ENCODE measurements at regions not wholly inside any gene's neighbourhood (a gene's known extent, or its start where the extent isn't known, plus 50 kb on each side); places are given as distances from the start of the nearest gene placed in this dataset.
A peak's percentile ranks its signal among the peaks of the same experiment; 100 is the strongest.

GRCh38 chr1:114314098-114314497 is 160.4 kb upstream of the SYT6 start:
- DNase-seq: peak; percentile 71

GRCh38 chr1:114310695-114311271 is 157.1 kb upstream of the SYT6 start:
- peak; percentile 98 for DNase-seq

DNA sequence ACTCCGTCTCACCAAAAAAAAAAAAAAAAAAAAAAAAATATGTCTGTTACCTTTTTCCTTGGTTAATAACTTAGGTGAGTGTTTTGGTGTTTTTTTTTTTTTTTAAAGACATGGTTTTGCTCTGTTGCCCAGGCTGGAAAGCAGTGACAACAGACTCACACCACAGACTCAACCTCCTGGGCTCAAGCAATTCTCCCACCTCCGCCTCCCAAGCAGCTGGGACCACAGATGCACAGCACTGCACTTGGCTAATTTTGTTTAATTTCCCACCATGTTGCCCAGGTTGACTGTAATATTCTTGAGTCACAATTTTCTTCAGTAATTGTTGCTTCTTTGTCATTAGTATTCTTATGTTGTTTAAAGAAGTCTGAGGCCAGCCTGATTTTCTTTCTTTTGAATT is 149.2 kb upstream of the SYT6 start:
- no peak for DNase-seq

- no peak for DNase-seq
Observed at GRCh38 chr1:114299331-114299975, 145.8 kb upstream of the SYT6 start.

GRCh38 chr1:114298008-114298407 is 144.3 kb upstream of the SYT6 start:
- DNase-seq: no peak

GRCh38 chr1:114296413-114296812 is 142.7 kb upstream of the SYT6 start:
- no peak for DNase-seq

DNA sequence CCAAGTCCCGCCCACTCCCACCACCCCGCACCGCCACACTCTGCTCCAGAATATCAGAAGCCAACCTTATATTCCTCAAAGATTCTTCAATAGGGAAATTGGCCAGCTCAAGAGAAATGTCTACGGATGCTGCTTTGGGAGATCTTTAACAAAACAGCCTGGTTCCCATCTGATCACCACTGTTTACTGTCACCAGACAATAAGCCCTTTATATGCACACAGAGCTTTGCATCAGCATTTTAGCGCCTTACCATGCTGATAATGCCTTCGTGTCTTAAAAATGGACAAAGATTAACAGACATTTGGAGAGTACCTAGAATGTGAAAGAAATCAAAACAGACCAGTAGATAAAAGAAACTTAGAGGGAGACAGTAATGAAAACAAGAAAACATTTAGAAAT is 141.7 kb upstream of the SYT6 start:
- no peak for DNase-seq

GRCh38 chr1:114292835-114293234 is 139.2 kb upstream of the SYT6 start:
- no peak for DNase-seq

DNA sequence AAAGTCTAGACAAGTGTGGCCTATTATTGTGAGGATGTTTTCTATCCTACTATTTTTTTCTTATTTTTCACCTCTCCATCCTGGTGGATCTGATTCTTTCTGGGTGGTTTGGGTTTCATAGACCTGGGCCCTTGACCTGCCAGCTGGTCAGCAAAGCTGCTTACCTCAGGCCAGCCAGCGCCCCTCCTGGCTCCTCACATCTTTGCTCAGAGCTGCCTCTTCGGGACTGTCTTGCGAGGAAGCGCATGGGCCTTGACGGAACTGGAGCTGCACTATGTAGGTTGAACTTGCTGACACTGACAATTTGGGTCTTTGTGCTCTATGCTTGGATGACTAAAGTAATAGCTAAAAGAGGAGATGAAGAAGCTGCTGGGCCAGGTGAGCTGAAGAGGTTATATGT is 138.5 kb upstream of the SYT6 start:
- no peak for DNase-seq

- no peak for DNase-seq
Observed at GRCh38 chr1:114290776-114291175, 137.1 kb upstream of the SYT6 start.

- no peak for DNase-seq
Observed at GRCh38 chr1:114290341-114290740, 136.7 kb upstream of the SYT6 start.

DNA sequence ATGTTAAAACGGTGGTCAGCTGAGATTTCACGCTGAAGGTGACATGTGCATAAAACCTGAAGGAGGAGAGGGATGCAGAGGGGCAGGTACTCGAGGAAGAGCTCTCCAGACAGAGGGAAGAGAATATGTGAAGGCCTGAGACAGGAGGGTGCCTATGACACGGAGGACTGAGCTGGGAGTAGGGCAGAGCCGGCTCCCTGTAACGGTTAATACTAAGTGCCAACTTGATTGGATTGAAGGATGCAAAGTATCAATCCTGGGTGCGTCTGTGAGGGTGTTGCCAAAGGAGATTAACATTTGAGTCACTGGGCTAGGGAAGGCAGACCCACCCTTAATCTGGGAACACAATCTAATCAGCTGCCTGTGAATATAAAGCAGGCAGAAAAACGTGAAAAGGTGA is 136.2 kb upstream of the SYT6 start:
- DNase-seq: no peak

GRCh38 chr1:114289306-114289705 is 135.6 kb upstream of the SYT6 start:
- no peak for DNase-seq

DNA sequence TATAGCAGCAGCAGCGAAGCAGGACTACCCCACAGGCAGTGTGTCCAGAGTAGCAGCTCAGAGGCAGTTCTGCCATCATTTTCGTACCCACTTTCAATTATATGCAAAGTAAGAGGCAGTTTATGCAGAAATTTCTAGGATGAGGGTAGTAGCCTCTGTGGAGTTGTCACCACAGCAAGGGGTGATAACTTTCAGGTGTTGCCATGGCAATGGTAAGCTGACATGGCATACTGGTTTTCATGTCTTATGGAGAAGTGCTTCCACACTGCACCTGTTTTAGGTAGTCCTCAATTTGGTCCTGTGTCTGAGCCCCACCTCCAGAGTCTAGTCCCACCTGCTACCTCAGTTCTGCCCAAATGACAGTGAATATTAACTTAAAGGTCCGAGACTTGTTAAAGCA is 133.3 kb upstream of the SYT6 start:
- DNase-seq: no peak

DNA sequence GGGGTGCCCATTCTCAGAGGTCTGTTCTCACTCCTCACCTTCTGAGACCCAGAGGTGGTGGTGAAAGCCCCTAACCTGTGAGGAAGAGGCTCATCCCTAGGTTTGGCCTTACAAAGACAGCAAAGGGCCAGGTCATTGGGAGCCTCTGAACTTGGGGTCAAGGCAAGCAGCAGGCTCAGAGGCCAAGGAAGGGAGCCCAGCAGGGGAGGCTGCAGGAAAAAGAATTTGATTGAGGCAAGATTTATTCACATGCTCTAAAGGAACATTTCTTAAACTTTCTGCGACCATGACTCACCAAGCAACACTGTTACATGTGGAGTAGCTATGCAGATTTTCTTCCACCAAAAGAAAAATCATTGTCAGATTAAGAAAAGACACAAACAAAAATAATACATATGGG is 132.5 kb upstream of the SYT6 start:
- peak; percentile 70 for DNase-seq

DNA sequence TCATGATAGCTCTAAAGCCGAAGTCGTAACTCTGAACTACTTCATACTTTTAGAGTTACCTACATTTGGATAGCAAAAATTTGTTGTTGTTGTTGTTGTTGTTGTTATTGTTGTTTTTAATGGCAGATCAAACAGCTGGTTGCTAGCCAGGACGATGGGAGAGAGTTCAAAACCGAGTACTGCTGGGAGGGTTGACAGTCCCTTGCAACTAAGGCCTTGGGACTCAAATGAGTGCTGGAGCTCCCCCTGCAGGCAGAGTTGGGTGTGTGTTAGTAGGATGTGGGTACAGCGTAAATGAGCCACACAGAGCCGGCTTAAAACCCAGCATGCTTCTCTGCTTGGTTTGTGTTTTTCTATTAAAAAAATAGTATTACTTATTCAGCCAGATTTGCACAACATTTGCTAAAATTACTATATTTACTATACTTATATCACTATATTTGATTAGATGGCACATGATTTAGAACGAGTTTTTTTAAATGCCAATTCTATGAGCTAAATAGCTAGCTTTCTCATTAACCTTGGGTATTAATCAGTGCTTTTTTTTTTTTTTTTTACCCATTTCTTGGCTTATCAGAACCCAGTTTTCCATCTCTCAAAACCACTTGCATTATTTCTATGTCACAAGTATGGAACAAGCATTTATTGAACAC is 129.2 kb upstream of the SYT6 start:
- peak; percentile 91 for DNase-seq

DNA sequence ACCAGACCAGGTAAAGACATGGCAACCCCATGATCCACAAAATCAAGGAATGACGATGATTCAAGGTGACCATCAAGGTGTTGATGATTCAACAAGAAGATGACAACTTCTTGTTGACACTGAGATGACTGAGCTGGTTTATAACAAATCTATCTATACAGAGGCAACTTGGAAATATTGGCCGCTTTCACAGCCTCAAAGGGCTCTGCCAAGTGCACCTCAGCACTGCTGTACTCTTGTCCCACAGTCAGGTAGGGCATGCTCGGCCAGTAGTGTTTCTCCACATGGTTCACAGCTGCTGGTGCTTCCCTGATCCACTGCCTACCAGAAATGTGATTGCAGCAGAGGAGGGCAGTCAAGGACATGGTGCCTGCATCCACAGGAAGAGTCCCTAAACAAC is 125.2 kb upstream of the SYT6 start:
- no peak for DNase-seq

- DNase-seq: no peak
Observed at GRCh38 chr1:114278430-114278829, 124.8 kb upstream of the SYT6 start.

DNA sequence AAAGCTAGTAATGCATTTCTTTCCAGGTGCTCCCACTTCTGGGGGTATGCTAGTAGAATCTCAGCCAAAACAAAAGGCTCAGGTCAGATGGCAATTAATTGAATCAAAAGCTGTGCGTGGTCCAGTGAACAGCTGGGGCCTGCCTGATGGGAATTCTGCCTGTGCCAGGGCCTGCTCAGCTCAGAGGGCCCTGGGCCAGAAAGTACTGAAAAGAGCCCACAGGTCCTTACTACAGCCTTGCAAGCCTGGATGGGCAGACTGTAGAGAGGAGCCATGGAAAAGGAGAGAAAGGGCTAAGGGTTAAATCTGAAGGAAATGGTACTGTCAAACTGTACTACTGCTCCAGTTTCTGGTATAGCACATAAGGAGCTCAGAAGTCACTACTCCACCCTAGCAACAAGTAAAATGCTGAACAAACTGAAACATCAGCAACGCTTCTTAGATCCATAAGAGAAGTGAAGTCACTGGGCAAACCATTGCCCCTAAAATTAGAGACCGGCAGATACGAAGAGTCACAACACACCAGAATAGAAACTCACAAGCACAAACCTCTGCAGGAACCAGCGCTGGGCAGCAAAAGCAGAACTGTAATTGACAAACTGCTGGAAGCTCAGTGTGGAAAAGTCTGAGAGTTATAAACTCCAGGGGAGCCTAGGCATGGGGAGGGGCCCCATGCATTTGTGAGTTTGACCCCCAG is 121.1 kb upstream of the SYT6 start:
- no peak for DNase-seq

DNA sequence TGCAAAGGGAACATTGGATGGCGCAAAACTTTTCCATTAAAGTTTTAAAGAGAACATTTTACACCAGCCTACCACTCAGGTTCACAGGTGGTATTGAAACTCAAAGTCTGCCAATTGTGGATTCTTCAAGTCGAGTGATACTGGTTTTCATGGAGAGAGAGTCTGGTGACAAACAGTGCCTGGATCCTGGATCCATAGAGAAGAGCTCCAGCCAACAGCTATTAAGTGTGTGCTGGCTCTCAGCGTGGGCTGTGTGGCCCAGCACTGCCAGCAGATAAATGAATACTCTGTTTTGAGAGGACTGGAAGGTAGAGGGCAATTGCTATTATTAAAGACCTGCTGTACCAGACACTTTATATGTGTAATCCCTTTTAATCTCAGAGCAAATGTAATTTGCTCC is 118.9 kb upstream of the SYT6 start:
- DNase-seq: no peak

GRCh38 chr1:114270718-114271117 is 117.0 kb upstream of the SYT6 start:
- DNase-seq: no peak

DNA sequence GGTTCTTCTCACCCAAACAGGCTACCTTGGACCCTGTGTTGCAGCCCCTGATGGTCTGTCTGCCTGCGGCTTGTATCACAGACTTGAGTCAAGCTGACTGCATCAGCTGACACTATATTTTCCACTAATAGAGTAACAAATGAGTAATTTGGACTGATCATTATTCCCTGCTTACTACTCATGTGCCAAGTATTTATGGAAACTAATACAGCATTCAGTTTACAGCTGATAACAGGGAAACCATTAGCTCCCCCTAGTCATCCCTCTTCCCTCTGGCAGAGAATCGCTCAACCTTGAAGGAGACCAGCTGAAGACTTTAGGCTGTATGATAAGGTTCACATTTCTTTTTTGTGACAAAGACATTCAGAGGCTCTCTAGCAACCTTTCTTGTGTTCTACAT is 116.6 kb upstream of the SYT6 start:
- DNase-seq: no peak

DNA sequence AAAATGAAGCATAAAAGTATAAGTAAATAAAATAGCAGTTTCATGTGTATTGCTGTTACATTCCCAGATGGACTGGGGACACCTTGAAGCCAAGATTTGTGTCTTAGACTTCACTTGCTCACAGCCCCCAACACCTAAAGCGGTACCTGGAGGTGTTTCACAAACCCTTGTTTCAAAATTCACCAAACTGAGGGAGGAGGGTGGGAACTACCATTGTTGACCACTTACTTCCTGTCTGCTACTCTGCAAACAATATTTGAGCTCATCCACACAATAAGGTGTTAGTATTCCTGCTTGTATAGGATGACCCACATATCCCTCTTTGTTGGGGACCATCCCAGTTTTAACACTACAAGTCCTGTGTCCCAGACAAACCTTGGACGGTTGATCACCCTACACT is 115.9 kb upstream of the SYT6 start:
- no peak for DNase-seq

GRCh38 chr1:114263343-114263742 is 109.7 kb upstream of the SYT6 start:
- no peak for DNase-seq
